A172 (cell line): ENCODE measurements at regions not wholly inside any gene's neighbourhood (a gene's known extent, or its start where the extent isn't known, plus 50 kb on each side); places are given as distances from the start of the nearest gene placed in this dataset.

Experiments
- DNase-seq: peaks from one replicate; pipeline ENCODE4 v3.0.0-alpha.2; 2015; ENCODE audit warnings: low spot score

DNA sequence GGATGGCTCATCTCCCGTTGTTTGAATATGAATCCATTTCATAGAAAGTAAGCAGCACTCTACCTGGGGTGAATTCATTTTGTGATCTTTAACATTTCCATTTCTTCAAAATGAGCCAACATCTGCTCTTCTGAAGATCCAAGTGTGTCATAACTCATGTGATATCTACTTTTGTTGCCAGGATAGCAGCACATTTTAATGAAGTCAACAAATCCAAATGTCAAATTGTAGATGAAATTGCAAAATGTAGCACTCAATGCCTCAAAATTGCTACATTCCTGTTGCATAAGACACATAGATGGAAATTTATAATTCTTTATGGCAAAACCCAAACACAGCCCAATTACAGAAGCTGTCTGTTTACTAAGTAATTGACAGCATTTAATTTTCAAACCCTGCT, 360.7 kb downstream of the TMX3 start:
- no peak for DNase-seq

DNA sequence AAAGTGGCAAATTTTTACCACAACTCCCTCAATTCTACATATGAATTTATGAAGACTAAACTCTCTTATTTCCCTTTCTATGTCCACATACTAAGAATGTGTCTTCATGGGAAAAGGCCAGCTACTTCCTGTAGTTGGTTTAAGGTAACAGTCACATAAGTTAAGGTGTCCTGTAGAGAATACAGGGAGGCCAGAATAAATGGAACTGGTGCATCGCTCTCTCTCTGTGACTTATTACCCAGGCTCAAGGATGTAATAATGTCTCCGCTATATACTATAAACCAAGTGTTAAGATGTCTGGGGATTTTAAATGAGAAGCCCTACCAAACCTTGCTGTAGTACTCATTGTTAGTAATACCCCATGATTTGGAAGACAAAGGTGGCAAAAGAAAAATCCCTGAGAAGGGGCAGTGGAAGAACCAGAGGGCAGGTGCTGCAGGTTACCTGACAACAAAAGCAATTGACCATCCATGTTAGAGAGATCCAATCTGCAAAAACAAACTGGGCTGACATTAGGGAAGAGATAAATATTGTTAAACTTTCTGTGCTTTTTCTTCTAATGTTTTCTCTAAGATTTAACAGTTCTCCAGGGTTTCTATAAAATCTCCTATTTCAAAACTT, 372.8 kb downstream of the TMX3 start:
- no peak for DNase-seq

DNA sequence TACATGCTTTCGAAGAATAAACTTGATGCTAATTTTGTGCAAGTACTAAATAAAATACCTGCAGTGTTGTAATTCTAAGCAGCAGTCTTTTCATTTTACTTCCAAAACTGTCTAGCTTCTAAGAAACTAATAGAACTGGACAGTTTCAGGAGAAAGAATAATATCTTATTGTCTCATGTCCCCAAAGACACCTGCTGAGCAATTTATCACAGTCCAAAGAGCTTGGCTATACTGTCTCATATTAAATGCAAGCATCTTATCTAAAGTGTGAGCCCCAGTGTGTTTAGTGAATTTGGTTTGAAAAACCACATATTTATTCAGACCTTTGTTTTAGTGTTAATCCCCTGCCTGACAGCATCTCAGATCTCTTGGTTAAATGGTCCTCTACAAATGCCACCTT, 374.3 kb downstream of the TMX3 start:
- no peak for DNase-seq

DNA sequence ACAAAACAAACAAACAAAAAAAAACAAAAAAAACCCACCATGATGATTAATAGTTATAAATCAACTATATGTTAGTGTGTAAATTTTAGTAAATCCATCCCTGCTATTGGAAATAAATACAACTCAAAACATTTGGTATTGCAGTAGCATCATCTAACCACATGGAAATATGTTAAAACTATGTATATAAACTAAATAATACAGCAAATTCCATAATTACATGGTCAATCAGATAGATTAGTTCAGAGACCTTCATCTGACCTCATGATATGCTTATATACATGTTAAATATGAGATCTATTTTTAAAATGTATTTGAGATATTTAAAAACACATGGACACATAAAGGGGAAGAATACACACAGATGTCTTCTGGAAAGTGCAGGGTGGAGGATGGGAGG, 384.2 kb downstream of the TMX3 start:
- DNase-seq = no peak

DNA sequence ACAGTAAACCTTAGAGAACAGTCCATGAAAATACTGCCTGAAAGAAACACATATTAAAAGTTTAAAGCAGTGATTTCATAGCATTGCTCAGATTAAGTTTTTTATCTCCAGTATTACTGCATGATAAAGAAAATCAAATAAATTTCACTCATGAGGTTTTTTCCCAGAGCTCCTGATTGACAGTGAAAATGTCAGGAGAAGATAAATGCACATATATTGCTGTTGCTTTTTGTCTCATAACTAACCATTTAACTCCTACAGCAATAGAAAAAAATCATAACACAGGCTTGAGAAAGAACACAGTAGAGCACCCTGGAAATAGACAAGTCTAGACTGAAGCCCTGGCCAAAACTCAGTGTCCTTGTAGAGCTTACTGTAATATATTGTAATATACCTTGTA, 391.0 kb downstream of the TMX3 start:
- no peak for DNase-seq

DNA sequence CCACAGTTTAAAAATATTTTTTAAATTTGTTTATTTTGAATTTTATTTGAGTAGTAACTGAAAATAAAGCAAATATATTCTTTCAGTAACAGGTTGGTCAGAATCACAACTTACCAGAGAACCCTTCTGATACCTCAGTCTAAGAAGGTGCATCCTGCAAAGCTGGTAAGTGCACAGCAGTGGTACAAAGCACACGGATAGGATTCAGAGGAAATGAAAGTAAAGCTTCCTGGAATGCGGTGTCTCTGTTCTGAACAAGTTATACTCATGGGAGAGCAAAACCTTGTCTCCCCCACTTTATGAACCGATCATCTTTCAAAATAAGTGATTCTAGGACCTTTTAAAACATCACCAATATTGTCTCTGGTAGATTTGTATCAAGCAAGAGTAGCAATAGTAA, 398.3 kb downstream of the TMX3 start:
- DNase-seq = peak; percentile 38

DNA sequence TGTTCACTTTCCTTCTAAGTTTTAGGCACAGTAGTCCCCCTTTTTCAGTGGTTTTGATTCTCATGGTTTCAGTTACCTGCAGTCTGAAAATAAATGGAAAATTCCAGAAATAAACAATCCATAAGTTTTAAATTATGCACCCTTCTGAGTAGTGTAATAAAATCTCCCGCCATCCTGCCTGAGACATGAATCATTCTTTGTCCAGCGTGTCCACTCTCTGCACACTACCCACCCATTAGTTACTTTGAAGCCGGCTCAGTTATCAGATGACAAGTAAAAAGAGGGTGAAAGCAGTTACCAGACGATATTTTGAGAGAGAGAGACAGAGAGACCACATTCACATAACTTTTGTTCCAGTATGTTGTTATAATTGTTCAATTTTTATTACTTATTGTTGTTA, 400.5 kb downstream of the TMX3 start:
- peak; percentile 27 for DNase-seq

DNA sequence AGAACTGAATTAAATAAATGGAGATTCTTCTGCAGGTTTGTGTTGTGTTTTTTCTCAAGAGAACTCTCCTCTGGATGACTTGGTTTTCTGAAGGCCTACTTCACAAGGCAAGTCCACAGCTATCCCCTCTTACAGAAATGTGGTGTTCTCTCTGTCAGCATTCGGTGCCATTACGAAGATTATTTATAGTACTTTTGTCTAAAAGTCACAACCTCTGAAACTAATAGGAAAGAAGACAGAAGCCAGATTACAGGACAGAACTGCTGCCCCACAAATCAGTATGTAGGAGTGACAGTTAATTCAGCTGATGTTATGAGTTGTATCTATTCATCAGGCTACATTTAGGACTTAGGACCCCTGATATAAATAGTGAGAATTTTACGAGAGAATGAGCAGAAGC, 413.5 kb downstream of the TMX3 start:
- no peak for DNase-seq

DNA sequence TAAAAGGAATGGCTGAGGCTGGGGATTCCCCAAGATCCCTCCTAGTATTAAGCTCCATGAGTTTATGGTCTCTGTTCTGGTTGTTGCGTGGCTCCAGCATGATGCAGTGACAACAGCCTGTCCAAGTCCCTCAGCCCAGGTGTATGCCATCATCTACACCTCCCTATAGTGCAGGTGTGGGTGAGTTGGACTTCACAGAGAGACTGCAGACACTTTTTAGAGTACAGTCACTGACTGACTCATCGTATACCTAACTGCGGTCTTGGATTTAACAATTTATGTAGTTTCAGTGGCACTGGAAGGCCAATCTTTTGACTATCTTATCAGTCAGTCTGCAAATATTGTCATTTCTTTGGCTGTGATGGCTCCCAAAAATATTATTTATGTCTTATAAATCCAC, 415.0 kb downstream of the TMX3 start:
- DNase-seq = no peak

DNA sequence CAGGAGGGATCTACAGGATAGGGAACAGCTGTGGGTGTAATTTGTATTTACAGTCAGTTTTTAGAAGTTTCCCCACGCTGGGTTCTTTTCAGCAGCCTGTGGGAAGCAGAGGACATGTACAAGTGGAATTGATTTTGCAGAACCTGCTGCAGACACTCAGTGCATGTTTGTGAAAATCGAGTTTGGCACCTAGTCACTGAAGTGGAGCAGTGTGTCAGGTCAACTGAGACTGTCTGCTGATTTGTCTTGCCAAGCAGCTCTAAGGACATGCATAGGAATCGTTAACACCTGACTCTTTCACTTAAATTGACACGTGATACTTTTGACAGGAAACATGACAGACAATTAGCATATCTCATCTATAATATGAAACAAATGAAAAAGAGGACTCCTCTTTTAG, 416.6 kb downstream of the TMX3 start:
- no peak for DNase-seq

DNA sequence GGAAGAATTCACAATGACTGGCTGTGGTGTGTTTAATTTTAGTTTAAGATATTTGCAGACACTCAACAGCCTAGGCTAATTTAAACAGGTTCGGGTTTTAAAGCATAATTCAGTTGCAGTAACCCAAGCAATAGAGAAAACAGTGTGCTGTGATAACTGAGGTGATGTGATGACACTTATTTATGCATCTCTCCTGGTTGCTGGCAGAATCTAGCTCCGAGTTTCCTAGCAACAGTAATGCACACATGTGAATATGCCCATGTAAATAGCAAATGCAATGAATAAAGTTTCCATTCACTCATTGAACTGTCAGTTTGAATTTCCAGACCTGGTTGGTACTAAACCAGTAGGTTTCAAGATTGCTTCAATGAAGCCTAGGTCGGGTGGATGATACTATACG, 426.5 kb downstream of the TMX3 start:
- DNase-seq = no peak

DNA sequence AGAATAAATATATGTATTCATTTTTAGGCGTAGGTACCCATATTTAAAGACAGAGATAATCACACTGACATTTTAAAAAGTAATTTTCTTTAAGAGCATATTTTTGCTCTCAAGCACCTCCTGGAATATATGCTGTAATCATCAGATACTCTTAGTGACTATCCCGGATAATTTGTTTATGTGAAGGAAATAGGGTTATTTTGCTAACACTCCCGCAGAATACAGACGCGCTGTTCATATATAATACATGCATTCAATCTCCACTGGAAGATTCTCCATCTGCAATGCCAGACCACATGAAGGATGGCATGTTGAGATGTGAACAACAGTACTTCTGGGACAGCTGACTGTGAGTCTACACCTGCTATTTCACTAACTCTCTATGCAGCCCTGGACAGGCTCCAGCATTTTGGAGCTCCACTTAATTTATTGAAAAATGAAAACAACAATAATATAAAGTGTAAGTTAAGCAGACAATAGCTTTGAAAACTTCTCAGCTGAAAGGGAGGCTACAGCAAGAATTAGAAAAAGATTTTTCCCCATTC, 430.6 kb downstream of the TMX3 start:
- DNase-seq = no peak

DNA sequence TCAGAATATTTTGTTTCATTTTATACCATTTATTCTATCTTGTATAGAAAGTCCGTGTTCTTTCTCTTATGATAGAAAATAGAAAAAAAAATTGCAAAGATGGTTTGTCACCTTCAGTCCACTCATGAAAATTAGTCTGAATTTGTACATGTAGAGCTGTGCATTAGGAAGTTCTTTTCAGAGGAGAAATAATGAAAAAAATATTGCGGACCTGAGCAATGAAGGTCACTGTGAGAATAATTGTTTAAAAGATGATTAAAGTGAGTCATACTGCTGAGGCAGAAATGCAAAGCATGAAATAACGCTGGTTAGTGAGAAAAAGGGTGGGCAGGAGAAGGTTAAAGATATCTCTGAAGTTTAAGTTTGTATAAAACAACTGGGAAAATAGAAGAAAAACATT, 431.1 kb downstream of the TMX3 start:
- DNase-seq = no peak

DNA sequence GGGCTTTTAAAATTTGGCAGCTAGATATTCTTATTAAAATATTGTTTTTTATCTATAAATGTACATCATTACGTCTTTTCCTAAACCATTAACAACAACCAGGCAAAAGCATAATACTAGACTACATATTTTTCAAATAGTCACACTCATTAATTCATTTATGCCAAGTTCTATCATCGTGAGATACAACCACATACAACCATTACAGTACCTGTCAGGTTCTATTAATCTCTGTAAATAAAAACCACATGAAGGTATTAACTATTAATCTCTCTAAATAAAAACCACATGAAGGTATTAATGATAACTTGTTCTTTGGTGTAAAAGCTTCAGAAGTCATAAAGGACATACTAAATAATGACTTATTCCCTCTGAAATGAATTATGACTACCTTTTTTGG, 432.7 kb downstream of the TMX3 start:
- DNase-seq = no peak

DNA sequence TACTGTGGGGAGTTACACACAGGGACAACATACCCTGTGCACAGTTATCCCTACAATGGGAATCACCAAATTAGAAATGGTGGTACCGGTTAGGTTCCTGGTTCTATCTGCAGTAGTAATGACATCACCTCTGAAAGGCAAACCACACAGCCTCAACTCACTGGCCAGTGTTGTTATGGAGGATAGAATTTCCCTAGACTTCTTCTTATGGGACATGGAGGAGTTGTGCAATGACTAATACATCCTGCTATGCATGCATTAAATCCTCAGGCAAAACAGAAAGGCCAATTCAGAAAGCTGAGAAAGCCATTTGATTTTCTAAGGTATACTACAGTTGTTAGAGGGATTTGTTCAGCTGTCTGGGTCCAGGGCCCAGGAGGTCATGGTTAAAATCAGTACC, 439.3 kb downstream of the TMX3 start:
- DNase-seq = peak; percentile 44

DNA sequence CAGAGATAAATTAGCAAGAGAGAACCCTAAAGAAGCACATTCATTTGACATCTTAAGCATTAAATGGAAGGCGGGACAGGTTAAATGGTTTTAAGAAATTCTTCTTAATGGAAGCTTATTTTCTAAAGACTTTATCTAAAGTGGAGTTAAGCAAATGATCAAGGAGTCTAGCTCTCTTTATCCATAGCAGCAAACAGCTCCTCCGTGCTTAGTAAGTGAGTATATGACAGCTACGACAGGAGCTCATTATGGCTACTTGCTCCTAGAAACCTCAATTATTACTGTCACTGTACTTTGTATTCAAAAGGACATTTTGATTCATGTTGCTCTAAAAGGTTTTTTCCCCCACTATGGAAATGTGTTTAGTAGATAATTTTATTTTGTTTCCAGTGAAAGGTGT, 444.9 kb downstream of the TMX3 start:
- DNase-seq = no peak

DNA sequence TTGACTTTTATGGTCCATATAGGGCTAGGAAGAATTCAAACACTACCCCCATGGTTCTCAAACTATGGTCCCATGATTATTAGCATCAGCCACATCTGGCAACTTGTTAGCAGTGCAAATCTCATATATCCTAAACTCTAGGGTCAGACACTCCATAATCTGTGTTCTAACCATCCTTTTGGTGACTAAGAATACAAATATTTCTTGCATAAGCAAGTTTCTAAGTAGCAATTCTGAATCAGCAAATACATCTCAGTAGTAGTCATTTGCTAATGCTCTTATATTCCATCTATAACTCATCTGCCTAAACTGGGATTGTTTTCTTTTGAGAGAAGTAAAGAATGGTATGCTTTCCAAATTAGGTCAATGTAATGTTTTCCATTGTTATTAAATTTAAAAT, 447.3 kb downstream of the TMX3 start:
- peak; percentile 32 for DNase-seq

DNA sequence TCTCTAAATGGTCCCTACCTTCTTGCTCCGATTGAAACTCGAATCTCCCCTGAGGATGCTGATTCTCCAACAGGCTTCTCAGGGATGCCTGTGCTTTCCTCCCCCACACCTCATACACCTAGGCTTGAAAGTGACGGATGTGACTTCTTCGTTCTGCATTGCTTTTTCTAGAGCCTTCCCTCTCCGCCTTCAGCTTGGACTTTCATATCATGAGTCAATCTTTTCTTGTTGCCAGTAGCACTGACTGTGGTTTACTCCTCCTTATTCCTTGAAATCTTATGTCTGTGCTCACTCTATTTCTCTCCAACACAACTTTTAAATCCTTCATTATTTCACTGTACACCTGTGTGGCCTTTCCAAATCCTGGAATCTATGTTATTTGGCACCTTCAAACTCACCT, 451.4 kb downstream of the TMX3 start:
- DNase-seq = no peak

DNA sequence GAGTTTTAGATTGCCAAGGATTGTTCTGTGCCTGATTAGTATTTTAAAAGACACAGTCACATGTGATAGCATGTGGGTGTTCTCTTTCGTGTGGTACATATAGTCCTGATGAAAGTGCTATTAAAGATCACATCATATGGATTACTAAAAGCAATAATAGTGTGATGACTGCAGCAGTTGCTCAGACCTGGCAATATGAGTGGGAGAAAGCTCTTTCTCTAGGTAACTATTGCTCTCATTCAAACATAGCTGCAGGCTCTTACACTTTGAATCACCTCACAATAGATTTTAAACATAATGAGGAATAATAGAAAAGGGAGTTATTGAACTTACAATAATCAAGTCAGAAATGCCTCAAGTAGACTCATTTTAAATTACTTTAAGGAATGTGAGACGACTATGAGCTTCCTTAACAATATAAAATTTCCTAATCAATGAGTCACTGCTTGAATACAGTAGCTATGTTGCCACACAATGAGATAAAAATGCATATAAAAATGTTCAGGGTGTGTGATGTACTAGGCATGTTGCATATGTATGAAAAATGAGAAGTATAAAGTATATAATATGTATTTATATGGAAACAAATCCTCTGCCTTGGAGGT, 452.1 kb downstream of the TMX3 start:
- peak; percentile 14 for DNase-seq

DNA sequence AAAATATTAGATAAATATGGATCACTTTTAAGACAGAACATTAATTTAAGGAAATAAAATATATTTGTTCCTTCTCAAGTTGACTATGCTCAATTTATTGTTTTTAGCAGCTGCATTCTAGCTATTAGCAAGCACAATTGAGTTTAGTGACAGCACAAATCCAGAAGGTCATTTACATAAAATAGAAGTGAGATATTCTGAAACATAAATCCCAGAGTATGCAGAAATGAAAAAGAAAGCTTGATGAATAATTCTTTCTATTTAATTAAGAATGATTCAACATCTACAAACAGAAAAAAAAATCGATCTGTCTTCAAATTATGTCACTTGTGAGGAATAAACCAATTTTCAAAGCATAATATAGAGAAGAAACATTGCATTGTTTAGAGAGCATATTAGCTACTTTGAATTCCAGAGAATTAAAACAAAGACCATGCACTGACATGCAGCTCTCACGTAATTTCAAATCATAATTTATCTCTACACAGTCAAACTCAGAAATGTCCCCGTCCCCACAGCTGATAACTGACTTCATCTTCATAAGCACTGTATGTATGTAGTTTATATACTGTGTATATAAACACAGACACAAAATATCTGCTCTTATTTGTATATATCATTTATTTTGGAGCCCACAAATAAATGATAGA, 458.4 kb downstream of the TMX3 start:
- no peak for DNase-seq

DNA sequence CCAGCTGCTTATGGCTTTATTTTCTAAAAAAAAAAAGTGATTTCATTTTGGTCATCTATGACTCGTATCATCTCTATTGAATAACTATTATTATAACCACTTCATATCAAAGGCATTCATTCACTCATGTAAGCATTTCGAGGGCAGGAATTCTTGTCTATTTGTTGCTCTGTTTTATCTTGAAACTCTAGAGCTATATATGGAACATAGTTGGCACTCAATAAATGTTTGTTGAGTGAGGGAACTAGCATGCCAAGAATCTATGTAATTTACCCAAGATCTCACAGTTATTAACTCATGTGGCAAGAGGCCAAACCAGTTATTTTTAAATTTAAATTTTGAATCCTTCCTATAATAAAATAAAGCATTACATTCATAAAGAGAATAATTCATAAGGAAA, 470.1 kb downstream of the TMX3 start:
- DNase-seq = no peak

DNA sequence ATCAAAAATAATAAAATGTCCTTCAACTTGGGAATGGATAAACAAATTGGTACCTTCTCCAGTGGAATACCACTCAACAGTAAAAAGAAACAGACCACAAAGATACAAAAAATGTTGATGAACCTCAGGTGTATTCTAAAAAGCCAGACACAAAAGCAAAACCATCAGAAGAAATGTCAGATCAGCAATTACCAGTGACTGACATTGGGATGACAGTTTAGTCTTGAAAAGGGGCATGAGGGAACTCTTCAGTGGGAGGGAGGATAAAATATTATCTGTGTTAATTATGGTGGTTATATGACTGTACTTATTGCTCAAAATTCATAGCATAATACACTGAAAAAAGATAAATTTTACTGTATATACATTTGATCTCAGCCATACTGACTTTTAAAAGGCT, 473.0 kb downstream of the TMX3 start:
- DNase-seq = no peak

DNA sequence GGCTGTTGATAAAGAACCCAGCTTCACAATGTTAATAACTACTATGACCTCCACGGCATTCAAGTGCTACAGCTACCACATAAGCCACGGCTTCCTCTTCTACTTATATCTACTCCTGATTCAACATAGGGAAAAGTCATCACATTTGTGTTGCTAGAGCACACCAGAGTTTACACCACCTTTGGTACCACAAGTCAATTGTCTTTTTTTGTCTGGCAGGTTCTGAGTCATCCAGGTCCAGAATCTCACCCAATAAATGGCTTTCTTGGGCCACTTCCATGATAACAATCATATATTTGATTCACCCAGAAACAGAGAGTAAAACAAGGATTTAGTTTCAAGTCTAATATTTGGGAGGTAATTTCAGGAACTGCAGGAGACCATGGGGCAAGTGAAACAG, 480.2 kb downstream of the TMX3 start:
- DNase-seq = no peak

DNA sequence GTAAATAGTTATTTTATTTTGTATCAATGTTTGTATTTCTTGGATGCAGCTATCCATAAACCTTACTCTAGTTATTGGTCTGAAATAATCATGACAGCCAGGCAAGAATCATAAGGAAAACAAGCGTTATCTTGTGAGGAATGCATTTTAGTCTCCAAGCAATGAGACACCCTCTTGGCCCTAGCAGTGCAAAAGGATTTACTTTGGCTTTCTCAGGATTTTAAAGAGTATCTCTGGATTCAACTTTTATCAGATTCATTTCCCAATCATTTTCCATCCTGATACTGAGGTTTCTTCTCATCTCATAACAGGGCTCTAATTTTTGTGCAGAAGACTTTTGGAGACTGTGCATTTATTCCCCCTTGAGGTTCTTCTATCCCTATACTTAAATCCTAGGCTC, 480.8 kb downstream of the TMX3 start:
- DNase-seq = no peak
